ENCODE measurements at regions not wholly inside any gene's neighbourhood (a gene's known extent, or its start where the extent isn't known, plus 50 kb on each side); places are given as distances from the start of the nearest gene placed in this dataset.

DNA sequence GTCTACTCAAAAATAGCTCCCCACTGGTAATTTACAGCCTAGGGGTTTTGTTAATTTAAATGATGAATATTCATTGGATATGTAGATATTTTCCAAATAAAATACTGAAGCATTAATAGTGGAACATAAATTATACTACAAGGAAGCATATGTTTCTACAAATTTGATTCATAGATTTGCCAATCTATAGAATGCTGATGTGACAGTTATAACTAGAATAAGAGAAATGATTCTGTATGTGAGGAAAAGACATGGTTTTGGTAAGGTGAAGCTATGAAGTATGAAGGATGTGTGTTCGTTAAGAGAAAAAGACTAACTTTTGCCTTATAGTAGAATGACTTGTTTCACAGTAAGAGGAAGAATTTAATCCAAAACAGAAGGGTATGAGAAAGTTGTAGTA is 61.3 kb downstream of the IARS1 start:
- intact Hi-C loops (cut with DNase I), result no loop called here

GRCh38 chr9:92228628-92229027 is 64.9 kb downstream of the IARS1 start:
- WGBS, result 78% methylated on average over 2 of the region's 2 CpGs
- no peak for TF ChIP-seq EP300 (IDR thresholded peaks at IDR 0.05)
- TF ChIP-seq POLR2A (IDR thresholded peaks at IDR 0.05; ENCODE audit: low read depth), result no peak
- TF ChIP-seq POLR2AphosphoS5 (IDR thresholded peaks at IDR 0.05), result no peak
- TF ChIP-seq, protein P1, sequence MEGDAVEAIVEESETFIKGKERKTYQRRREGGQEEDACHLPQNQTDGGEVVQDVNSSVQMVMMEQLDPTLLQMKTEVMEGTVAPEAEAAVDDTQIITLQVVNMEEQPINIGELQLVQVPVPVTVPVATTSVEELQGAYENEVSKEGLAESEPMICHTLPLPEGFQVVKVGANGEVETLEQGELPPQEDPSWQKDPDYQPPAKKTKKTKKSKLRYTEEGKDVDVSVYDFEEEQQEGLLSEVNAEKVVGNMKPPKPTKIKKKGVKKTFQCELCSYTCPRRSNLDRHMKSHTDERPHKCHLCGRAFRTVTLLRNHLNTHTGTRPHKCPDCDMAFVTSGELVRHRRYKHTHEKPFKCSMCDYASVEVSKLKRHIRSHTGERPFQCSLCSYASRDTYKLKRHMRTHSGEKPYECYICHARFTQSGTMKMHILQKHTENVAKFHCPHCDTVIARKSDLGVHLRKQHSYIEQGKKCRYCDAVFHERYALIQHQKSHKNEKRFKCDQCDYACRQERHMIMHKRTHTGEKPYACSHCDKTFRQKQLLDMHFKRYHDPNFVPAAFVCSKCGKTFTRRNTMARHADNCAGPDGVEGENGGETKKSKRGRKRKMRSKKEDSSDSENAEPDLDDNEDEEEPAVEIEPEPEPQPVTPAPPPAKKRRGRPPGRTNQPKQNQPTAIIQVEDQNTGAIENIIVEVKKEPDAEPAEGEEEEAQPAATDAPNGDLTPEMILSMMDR (IDR thresholded peaks at IDR 0.05), result no peak
- H3K9me3 ChIP-seq, result no peaks in the 10 kb centered on the region
- no peaks in the 10 kb centered on the region for H3K4me1 ChIP-seq
- H3K36me3 ChIP-seq, result peaks cover 9 to 80% (median 49%) of the 10 kb centered on the region in 4 donors
- no peaks in the 10 kb centered on the region for H3K27me3 ChIP-seq
- DNase-seq (ENCODE audit: extremely low spot score), result no peak
- H3K27ac ChIP-seq (replicated peaks in 1 of 4), result no peak overlapping the region
- H3K4me3 ChIP-seq, result no peak overlapping the region
- intact Hi-C loops (cut with DNase I), result no loop called here

More for the DNA sequence above, 61.3 kb downstream of the IARS1 start:
- TF ChIP-seq EP300 (IDR thresholded peaks at IDR 0.05), result no peak
- TF ChIP-seq POLR2AphosphoS5 (IDR thresholded peaks at IDR 0.05), result no peak
- TF ChIP-seq, protein P1 (IDR thresholded peaks at IDR 0.05), result no peak
- no peak for TF ChIP-seq POLR2A (IDR thresholded peaks at IDR 0.05; ENCODE audit: low read depth)
- no peaks in the 10 kb centered on the region for H3K4me1 ChIP-seq
- H3K9me3 ChIP-seq, result no peaks in the 10 kb centered on the region
- 89% methylated on average over 1 of the region's 1 CpG for WGBS
- no peak overlapping the region for H3K27ac ChIP-seq (replicated peaks in 1 of 4)
- no peak overlapping the region for H3K4me3 ChIP-seq
- peaks cover 9 to 84% (median 33%) of the 10 kb centered on the region in 4 donors for H3K36me3 ChIP-seq
- no peaks in the 10 kb centered on the region for H3K27me3 ChIP-seq
- no peak for DNase-seq (ENCODE audit: extremely low spot score)

GRCh38 chr9:92224177-92224576 is 69.3 kb downstream of the IARS1 start:
- intact Hi-C loops (cut with DNase I), result no loop called here

GRCh38 chr9:92223758-92224157 is 69.7 kb downstream of the IARS1 start:
- Histone ChIP-seq H3K27me3 (no peaks in the 10 kb centered on the region), H3K9me3 (no peaks in the 10 kb centered on the region), H3K4me3 (no peak overlapping the region), H3K4me1 (no peaks in the 10 kb centered on the region), H3K27ac (replicated peaks in 1 of 4) (no peak overlapping the region), H3K36me3 (peaks cover 25 to 82% (median 74%) of the 10 kb centered on the region in 4 donors)
- no peak for TF ChIP-seq POLR2A (IDR thresholded peaks at IDR 0.05; ENCODE audit: low read depth)
- TF ChIP-seq, protein P1 (IDR thresholded peaks at IDR 0.05), result no peak
- TF ChIP-seq POLR2AphosphoS5 (IDR thresholded peaks at IDR 0.05), result no peak
- TF ChIP-seq EP300 (IDR thresholded peaks at IDR 0.05), result no peak
- WGBS, result 73% methylated on average over 2 of the region's 2 CpGs
- no peak for DNase-seq (ENCODE audit: extremely low spot score)
- intact Hi-C loops (cut with DNase I), result no loop called here

More at GRCh38 chr9:92224177-92224576, 69.3 kb downstream of the IARS1 start:
- Histone ChIP-seq H3K4me3 (no peak overlapping the region), H3K36me3 (peaks cover 25 to 86% (median 77%) of the 10 kb centered on the region in 4 donors), H3K27ac (replicated peaks in 1 of 4) (no peak overlapping the region), H3K27me3 (no peaks in the 10 kb centered on the region), H3K4me1 (no peaks in the 10 kb centered on the region), H3K9me3 (no peaks in the 10 kb centered on the region)
- TF ChIP-seq, protein P1 (IDR thresholded peaks at IDR 0.05), result no peak
- TF ChIP-seq POLR2AphosphoS5 (IDR thresholded peaks at IDR 0.05) (no peak), POLR2A (IDR thresholded peaks at IDR 0.05; ENCODE audit: low read depth) (no peak), EP300 (IDR thresholded peaks at IDR 0.05) (no peak)
- WGBS, result 89% methylated on average over 4 of the region's 4 CpGs
- DNase-seq (ENCODE audit: extremely low spot score), result no peak

Measured in esophagus muscularis mucosa (tissue), 4 donors.